NCI-H345 treated with DMSO at 0.1 percent for 48 hours (cell line): ENCODE measurements at regions not wholly inside any gene's neighbourhood (a gene's known extent, or its start where the extent isn't known, plus 50 kb on each side); places are given as distances from the start of the nearest gene placed in this dataset.
"Not testable (repeated sequence)": the region's sequence is repeated elsewhere in the genome, so short reads cannot be mapped to it uniquely, and the experiment has no call there.

Experiments used
- DNase-seq: peaks from one replicate; lab custom pipeline; 2025; ENCODE audit not compliant: unreplicated experiment; lab: John Stamatoyannopoulos, UW

DNA sequence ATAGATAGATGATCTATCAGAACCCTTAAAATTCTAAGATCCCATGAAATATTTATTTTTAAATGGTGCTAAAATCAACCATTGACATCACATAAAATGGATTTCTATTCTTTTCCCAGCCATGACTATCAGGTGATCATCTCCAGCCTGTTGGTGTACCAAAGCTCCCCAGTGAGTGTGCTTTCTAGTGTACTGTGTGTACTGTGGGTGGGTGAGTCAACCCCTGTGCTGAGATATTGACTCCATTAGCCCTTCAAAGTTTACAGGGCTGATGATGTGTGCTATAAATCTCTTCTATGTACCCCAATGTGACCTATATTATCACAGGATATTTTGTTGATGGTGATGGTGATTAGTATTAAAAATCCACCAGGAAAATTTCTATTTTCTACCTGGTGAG lies 344.6 kb downstream of the MMUT start:
- no peak for DNase-seq

DNA sequence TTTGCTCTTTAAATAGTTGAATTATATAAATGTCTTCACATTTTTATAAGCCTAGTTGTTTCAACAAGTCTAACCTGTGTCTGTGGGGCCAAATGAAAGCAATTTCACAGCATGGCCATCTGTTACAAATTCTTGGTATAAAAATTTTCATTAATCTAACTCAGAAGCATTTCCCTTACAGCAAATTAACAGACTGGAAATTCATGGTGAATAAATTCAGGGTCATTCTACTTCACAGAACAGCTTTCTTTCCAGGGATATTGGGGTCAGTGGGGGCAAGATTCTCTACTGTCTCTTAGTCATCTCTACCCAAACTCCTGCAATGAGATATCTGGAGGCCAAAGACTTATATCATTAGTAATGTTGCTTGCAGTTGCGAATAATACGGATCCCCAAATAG lies 352.1 kb downstream of the MMUT start:
- DNase-seq, result no peak

GRCh38 chr6:49097664-49098063 lies 365.4 kb downstream of the MMUT start:
- DNase-seq, result not testable (repeated sequence)

- DNase-seq, result no peak
Observed at GRCh38 chr6:49097116-49097515, 365.9 kb downstream of the MMUT start.

DNA sequence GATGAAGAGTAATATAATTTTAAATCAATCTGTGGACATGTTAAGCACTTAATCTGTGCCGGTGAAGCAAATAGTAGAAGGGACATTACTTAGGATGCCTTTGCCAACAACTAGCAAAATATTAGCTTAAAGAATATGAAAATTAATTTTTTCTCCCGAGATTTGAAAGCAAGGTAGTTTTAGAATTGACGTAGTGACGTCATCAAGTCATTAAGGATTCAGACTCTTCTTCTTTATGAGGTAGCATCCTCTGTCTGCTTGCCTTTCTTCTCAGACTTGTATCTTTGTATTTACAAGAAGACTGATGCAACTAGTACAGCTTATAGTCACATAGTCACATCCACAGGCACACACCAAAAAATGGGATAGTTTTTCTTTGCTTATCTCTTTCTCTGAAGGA lies 374.4 kb downstream of the MMUT start:
- no peak for DNase-seq

DNA sequence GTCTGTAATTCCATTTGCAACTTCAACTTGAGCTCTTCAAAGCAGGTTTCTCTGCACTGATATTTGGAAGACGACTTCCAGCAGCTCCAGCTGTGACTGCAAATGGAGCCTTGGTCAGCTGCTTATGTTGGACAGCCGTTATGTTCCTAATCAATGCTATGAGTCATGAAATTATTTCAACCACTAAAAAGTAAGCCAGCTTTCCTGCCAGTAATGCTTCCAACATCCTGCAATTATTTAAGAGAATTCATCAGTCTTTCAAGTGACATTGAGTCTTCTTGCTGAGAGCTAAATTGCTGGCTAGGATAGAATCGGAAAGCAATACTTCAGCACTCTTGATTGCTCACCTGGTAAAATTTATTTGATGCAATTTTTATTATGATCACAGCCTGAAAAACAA lies 375.7 kb downstream of the MMUT start:
- DNase-seq, result no peak

DNA sequence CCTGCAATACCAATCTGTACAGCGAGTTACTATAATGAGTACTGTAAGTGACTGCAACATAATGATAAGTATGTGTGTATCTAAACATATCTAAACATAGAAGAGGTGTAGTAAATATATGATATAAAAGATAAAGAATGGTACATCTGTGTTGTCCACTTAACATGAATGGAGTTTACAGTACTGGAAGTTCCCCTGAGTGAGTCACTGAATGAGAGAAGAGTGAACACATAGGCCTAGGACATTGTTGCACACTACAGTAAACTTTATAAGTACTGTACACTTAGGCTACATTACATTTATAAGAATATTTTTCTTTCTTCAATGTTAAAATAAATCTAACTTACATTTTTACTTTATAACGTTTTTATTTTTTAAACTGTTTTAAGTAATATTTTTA lies 380.4 kb downstream of the MMUT start:
- no peak for DNase-seq

GRCh38 chr6:49072885-49073620 lies 390.0 kb downstream of the MMUT start:
- no peak for DNase-seq

DNA sequence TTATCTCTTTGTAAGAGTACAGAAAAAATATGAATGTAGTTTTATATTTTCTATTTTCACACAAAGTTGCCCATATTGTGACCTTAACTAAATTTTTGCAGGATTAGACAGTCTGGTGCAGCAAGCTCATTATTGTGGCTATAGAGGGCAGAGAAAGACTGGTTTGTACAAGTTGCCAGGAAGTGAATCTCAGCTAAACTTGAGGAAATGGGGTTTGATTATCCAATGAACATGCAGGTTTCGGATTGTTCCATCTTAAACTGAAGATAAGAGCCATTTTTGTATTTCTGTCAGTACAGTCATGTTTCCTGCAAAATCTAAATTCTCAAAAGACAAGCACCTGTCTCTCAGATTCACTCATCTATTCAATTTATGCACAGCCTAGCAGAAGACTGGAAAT lies 390.9 kb downstream of the MMUT start:
- DNase-seq, result no peak

GRCh38 chr6:49070411-49070810 lies 392.6 kb downstream of the MMUT start:
- DNase-seq, result no peak

DNA sequence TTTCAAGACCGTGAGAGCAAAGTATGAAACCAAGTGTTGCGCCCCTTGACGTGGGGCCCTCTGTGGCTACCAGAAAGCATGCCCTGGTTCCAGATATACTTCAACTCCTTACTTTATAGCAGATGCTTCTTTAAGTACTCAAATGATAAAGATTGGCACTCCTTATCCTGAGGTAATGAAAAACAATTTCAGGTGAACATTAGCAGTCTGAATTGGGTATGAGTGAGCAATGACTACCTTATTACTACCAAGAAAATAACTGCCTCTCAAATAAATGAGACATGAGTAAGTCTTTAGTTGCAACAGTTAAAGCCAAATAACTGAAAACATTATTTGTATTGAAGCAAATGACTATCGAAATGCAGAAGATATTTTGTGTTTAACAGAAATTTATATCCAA lies 408.7 kb downstream of the MMUT start:
- no peak for DNase-seq

DNA sequence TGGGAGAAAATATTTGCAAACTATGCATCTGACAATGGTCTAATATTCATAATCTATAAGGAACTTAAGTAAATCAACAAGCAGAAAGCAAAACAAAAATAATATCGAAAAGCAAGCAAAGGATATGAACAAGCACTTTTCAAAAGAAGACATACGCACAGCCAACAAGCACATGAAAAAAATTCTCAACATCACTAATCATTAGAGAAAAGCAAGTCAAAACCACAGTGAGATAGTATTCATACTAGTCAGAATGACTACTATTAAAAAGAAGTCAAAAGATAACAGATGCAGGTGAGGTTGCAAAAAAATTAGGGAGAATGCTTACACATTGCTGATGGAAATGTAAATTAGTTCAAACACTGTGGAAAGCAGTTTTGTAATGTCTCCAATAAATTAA lies 410.2 kb downstream of the MMUT start:
- DNase-seq, result no peak

DNA sequence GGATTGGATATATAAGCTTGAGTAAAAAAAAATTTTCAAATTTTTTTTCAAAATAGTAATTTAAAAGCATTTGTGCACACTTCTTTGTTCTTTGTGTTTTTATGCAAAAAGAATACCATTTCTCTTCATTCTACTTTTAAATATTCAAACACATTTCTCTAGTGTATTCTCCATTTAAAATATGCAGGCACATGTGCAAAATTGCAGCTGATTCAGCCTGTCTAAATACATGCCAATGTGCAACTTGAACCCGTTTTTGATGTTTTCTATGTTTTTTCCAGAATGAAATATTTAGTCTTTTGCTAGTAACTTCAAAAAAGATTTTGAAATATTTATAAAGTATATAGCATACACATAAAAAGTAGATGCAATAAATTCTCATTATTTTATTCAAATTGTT lies 411.8 kb downstream of the MMUT start:
- no peak for DNase-seq

DNA sequence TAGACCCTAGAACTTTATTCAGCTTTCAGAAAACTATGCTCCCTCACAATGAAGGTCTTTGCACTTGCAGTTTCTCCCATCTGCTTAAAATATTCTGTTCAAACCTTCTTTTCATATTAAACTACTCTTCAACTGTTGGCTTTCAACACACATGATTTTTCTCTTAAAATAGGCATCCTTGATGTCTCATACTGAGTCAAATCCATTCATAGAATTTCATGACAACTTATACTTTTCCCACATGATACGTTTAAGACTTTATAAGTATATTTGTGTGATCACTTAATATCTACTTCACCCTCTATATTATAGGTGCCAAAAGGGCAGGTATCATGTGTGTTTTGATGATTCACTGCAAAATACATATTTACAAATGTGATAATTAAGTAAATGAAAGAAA lies 412.5 kb downstream of the MMUT start:
- DNase-seq, result no peak

DNA sequence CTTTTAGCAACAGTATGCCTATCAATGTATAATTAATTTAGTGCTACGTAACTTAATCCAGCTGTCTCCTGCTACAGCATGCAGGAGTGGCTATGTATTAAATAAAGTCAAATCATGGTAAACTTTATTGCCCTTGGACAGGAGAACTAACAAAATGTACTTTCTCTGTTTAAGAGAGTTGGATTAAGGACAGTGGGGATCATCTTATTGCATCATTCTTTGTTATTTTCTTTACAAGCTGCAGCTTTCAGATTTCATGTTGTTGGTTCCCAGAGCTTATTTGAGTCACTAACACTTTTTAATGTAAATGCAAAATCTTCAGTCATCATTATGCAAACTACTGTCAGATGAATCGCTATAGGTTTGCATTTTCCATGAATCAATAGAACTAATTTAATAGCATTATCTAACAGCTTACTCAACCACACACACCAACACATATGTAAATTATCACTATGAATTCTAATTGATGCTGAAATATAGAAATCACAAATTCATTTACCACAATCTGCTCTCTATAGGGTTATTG lies 424.7 kb downstream of the MMUT start:
- DNase-seq, result no peak

- DNase-seq, result no peak
Observed at GRCh38 chr6:49030251-49031020, 432.6 kb downstream of the MMUT start.

DNA sequence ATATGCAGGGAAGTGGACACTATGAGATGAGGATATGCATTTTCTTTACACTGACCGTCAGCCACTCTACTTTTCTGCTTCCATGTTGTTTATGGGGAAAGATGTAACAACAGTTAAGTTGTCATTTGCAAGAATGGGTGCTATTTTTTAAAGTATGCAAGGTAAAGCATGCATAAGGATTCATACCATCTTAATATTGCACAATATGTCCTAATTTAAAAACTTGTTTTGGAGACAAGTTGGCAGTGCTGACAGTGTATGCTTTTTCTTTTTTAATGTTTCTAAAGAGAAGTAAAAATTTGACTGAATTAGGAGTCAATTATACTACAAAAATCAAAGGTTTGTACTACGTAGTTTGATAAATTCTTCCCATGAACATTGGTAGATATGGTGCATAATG lies 435.4 kb downstream of the MMUT start:
- DNase-seq, result no peak

DNA sequence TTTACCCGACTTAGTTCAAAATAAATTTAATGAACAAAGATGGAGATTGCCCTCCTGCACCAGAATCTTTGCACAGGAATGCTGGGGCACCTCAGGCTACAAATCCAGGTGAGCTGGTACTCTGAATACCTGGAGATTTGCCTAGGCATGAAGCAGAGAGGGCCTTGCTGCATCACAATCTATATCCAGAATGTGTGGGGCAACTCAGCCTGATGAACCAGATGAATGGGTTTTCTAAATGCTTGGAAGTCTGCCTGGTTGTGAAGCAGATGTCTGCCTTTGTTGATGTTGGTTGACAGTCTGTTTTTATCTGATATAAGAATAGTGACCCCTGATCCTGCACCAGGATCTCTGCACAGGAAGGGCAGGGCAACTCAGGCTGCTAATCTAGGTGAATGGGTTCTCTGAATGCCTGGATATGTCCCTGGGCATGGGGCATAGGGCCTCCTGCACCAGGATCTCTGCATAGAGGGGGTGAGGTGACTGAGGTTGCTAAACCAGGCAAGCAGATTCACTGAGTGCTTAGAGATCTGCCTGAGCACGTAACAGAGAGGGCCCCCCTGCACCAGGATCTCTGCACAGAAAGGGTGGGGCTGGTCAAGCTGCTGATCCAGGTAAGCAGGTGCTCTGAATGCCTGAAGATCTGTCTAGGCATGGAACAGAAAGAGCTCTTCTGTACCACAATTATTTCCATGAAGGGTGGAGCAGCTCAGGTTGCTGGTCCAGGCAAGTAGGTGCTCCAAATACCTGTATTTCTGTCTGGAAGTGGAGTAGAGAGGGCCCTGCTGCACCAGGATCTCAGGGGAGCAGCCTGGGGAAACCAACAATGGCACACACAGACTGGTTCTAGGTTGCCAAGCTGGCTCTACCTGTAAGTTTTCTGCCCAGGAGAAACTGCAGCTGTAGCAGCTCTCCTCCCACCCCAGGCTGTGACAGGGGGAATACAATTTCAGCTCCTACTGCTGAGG lies 437.5 kb downstream of the MMUT start:
- no peak for DNase-seq

DNA sequence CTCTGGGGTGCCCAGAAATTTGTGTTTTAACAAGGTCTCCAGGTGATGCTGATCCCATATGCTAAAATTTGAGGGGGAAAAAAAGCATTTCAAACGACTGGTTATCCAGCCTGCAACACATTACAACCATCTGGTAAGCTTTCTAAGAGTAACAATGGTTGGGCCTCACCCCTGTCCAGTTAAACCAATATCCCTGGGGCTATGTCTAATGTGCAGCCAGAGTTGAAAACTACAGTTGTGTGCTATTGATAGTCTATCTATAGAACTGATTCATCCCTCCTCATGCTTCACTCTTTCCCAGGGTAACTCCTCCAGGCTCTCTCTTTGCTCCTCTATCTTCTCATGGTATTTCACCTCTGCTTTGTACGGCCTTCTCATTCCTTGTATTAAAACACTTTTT lies 458.3 kb downstream of the MMUT start:
- no peak for DNase-seq

DNA sequence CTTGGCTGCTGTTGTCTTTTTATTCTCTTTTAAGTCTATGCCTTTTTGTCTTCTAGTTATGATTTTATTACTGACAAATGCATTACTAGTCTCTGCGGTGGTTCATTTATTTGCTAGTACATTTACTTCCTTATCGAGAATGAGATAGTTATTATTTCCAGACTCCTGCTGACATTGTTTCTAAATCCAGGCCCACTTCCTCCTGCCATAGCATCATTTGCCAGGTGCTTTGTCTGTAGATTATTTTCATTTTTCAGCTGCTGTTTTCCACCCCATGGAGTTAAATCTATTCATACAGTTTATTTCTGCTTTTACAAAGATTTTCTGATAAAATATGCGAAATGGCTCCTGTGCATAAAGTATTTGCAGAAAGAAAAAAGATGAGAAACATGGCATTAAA lies 459.7 kb downstream of the MMUT start:
- DNase-seq, result no peak

GRCh38 chr6:49001856-49002541 lies 461.1 kb downstream of the MMUT start:
- no peak for DNase-seq
